Germinal center (tissue), 1 donor: ENCODE measurements at regions not wholly inside any gene's neighbourhood (a gene's known extent, or its start where the extent isn't known, plus 50 kb on each side); places are given as distances from the start of the nearest gene placed in this dataset.
"Not testable (repeated sequence)": the region's sequence is repeated elsewhere in the genome, so short reads cannot be mapped to it uniquely, and the experiment has no call there.

Source experiments
- DNase-seq: peaks from one replicate; pipeline ENCODE4 v3.0.0; 2012; ENCODE audit warnings: mixed read lengths, low spot score

GRCh38 chr1:227416156-227416830 is 98.0 kb upstream of the CDC42BPA start:
- no peak for DNase-seq

GRCh38 chr1:227415115-227415790 is 97.0 kb upstream of the CDC42BPA start:
- DNase-seq: no peak

GRCh38 chr1:227411066-227411465 is 92.8 kb upstream of the CDC42BPA start:
- no peak for DNase-seq

- DNase-seq: not testable (repeated sequence)
Observed at GRCh38 chr1:227406332-227406731, 88.0 kb upstream of the CDC42BPA start.

- no peak for DNase-seq
Observed at GRCh38 chr1:227403535-227403934, 85.2 kb upstream of the CDC42BPA start.

GRCh38 chr1:227401562-227402342 is 83.5 kb upstream of the CDC42BPA start:
- DNase-seq: no peak

GRCh38 chr1:227399152-227399730 is 80.9 kb upstream of the CDC42BPA start:
- no peak for DNase-seq

GRCh38 chr1:227397354-227397978 is 79.2 kb upstream of the CDC42BPA start:
- no peak for DNase-seq

GRCh38 chr1:227396539-227397353 is 78.5 kb upstream of the CDC42BPA start:
- DNase-seq: no peak

GRCh38 chr1:227395426-227396028 is 77.2 kb upstream of the CDC42BPA start:
- DNase-seq: no peak

GRCh38 chr1:227392984-227393764 is 74.9 kb upstream of the CDC42BPA start:
- no peak for DNase-seq

- DNase-seq: no peak
Observed at GRCh38 chr1:227391879-227392278, 73.6 kb upstream of the CDC42BPA start.

- DNase-seq: no peak
Observed at GRCh38 chr1:227391211-227391610, 72.9 kb upstream of the CDC42BPA start.

- no peak for DNase-seq
Observed at GRCh38 chr1:227390525-227390924, 72.2 kb upstream of the CDC42BPA start.

GRCh38 chr1:227388214-227389168 is 70.2 kb upstream of the CDC42BPA start:
- DNase-seq: no peak

GRCh38 chr1:227379555-227379892 is 61.2 kb upstream of the CDC42BPA start:
- DNase-seq: no peak

- no peak for DNase-seq
Observed at GRCh38 chr1:227378871-227379554, 60.7 kb upstream of the CDC42BPA start.

- DNase-seq: no peak
Observed at GRCh38 chr1:227378181-227378580, 59.9 kb upstream of the CDC42BPA start.
